Mesodermal cell (in vitro differentiated cells): ENCODE measurements at regions not wholly inside any gene's neighbourhood (a gene's known extent, or its start where the extent isn't known, plus 50 kb on each side); places are given as distances from the start of the nearest gene placed in this dataset.
A peak's percentile ranks its signal among the peaks of the same experiment; 100 is the strongest.

Experiments used
- H3K27ac ChIP-seq: 2 replicates; pipeline ENCODE4 v1.7.0; 2013; ENCODE audit warnings: mild to moderate bottlenecking, low read depth, low read length, moderate library complexity; ENCODE audit not compliant: severe bottlenecking
- H3K36me3 ChIP-seq: 2 replicates; pipeline ENCODE4 v1.7.1; 2013; ENCODE audit warnings: mild to moderate bottlenecking, low read length, moderate library complexity; ENCODE audit not compliant: control insufficient read depth, insufficient read depth
- H3K4me1 ChIP-seq: one replicate; pipeline ENCODE4 v1.7.1; 2013; ENCODE audit warnings: mild to moderate bottlenecking, low read length; ENCODE audit not compliant: insufficient read depth, control insufficient read depth, poor library complexity, severe bottlenecking
- H3K4me3 ChIP-seq: 2 replicates; pipeline ENCODE4 v1.7.0; 2013; ENCODE audit warnings: low read length, control low read depth, mild to moderate bottlenecking; ENCODE audit not compliant: insufficient read depth, poor library complexity, severe bottlenecking; ENCODE audit errors: extremely low read depth
- H3K9me3 ChIP-seq: 2 replicates; pipeline ENCODE4 v1.7.1; 2013; ENCODE audit warnings: mild to moderate bottlenecking, low read length, moderate library complexity; ENCODE audit not compliant: control insufficient read depth
- WGBS, 2 experiments: methylation state at CpG; one replicate each; pipeline ENCODE4 v1.1.5; 2013; ENCODE audit warnings: missing lambda C conversion rate in 2 of 2; ENCODE audit not compliant: insufficient coverage in 2 of 2; 5-methylcytosine and 5-hydroxymethylcytosine counted together

GRCh38 chr3:156608601-156609514 is 53.9 kb upstream of the SSR3 start:
- Histone ChIP-seq H3K27ac (no peak overlapping the region), H3K4me1 (peaks cover 12% of the 10 kb centered on the region), H3K4me3 (no peak overlapping the region), H3K36me3 (no peaks in the 10 kb centered on the region), H3K9me3 (no peaks in the 10 kb centered on the region)
- 93 to 100% methylated on average over 5 of the region's 9 CpGs for WGBS, 2 experiments

- H3K4me3 ChIP-seq = peak overlapping the region; percentile 30
- no peak overlapping the region for H3K27ac ChIP-seq
- WGBS, 2 experiments = no CpG with 5 or more reads among the region's 4 CpGs
- peaks cover 12% of the 10 kb centered on the region for H3K4me1 ChIP-seq
- no peaks in the 10 kb centered on the region for H3K36me3 ChIP-seq
- no peaks in the 10 kb centered on the region for H3K9me3 ChIP-seq
Measured at GRCh38 chr3:156606729-156607128, 51.8 kb upstream of the SSR3 start.

- no peaks in the 10 kb centered on the region for H3K9me3 ChIP-seq
- H3K4me1 ChIP-seq = peaks cover 12% of the 10 kb centered on the region
- no peaks in the 10 kb centered on the region for H3K36me3 ChIP-seq
- H3K4me3 ChIP-seq = peak overlapping the region; percentile 30
- 8% methylated on average over 15 to 21 of the region's 37 CpGs for WGBS, 2 experiments
- peak overlapping the region; percentile 96 for H3K27ac ChIP-seq
Measured at GRCh38 chr3:156605686-156606605, 51.0 kb upstream of the SSR3 start.

- no peak overlapping the region for H3K27ac ChIP-seq
- no peak overlapping the region for H3K4me3 ChIP-seq
- peaks cover 12% of the 10 kb centered on the region for H3K4me1 ChIP-seq
- WGBS, 2 experiments = 100% methylated on average over 1 of the region's 2 CpGs
- no peaks in the 10 kb centered on the region for H3K9me3 ChIP-seq
- H3K36me3 ChIP-seq = no peaks in the 10 kb centered on the region
Measured at GRCh38 chr3:156604642-156605144, 49.8 kb upstream of the SSR3 start.
